Fibroblast of lung (primary cell): ENCODE measurements at regions not wholly inside any gene's neighbourhood (a gene's known extent, or its start where the extent isn't known, plus 50 kb on each side); places are given as distances from the start of the nearest gene placed in this dataset.

Experiments
- CTCF ChIP-seq, 2 donors: IDR thresholded peaks in 1 of 2; conservative IDR thresholded peaks in 1 of 2; 1 replicate in 1 of 2; 2 replicates in 1 of 2; pipeline ENCODE4 v1.5.1; 2011 to 2012; ENCODE audit warnings: low read length in 2 of 2, control low read depth in 1 of 2, inconsistent platforms in 1 of 2, low read depth in 1 of 2, mild to moderate bottlenecking in 1 of 2
- EZH2 ChIP-seq: IDR thresholded peaks from 2 replicates; pipeline ENCODE4 v1.5.1; 2012; ENCODE audit warnings: low read length, control low read depth, mild to moderate bottlenecking; ENCODE audit errors: missing control alignments

GRCh38 chr6:141677598-141678211, 455.0 kb upstream of the GJE1 start:
- TF ChIP-seq CTCF (conservative IDR thresholded peaks at IDR 0.05 in 1 of 2, IDR thresholded peaks at IDR 0.05 in 1 of 2; ENCODE audit: low read depth in 1 of 2, low read length in 2 of 2) (peak; percentile 60 to 73), EZH2 (no peak)
